HG03439 (cell line): ENCODE measurements at regions not wholly inside any gene's neighbourhood (a gene's known extent, or its start where the extent isn't known, plus 50 kb on each side); places are given as distances from the start of the nearest gene placed in this dataset.
"Not testable (repeated sequence)": the region's sequence is repeated elsewhere in the genome, so short reads cannot be mapped to it uniquely, and the experiment has no call there.

Experiments used
- ATAC-seq: cut with Tn5 transposase; IDR thresholded peaks from one replicate; pipeline ENCODE4 v1.9.1; 2021; ENCODE audit warnings: mild to moderate bottlenecking, moderate library complexity; ENCODE audit not compliant: unreplicated experiment

GRCh38 chr5:34096033-34096432 is 53.0 kb upstream of the C1QTNF3 start:
- not testable (repeated sequence) for ATAC-seq

- not testable (repeated sequence) for ATAC-seq
These were observed 56.9 kb upstream of the C1QTNF3 start for GRCh38 chr5:34099891-34100290.

GRCh38 chr5:34101567-34101966 is 58.6 kb upstream of the C1QTNF3 start:
- not testable (repeated sequence) for ATAC-seq

- not testable (repeated sequence) for ATAC-seq
These were observed 65.9 kb upstream of the C1QTNF3 start for GRCh38 chr5:34108897-34109296.

- ATAC-seq, result not testable (repeated sequence)
These were observed 81.3 kb upstream of the C1QTNF3 start for GRCh38 chr5:34124280-34124679.

GRCh38 chr5:34125354-34125753 is 82.3 kb upstream of the C1QTNF3 start:
- peak; percentile 87 for ATAC-seq

- ATAC-seq, result not testable (repeated sequence)
These were observed 83.7 kb upstream of the C1QTNF3 start for GRCh38 chr5:34126741-34127140.

- not testable (repeated sequence) for ATAC-seq
These were observed 84.8 kb upstream of the C1QTNF3 start for GRCh38 chr5:34127818-34128217.

- ATAC-seq, result not testable (repeated sequence)
These were observed 85.9 kb upstream of the C1QTNF3 start for GRCh38 chr5:34128890-34129289.

GRCh38 chr5:34154988-34155387 is 112.0 kb upstream of the C1QTNF3 start:
- ATAC-seq, result peak; percentile 69

- not testable (repeated sequence) for ATAC-seq
These were observed 113.8 kb upstream of the C1QTNF3 start for GRCh38 chr5:34156703-34157414.

- not testable (repeated sequence) for ATAC-seq
These were observed 117.9 kb upstream of the C1QTNF3 start for GRCh38 chr5:34160904-34161303.

GRCh38 chr5:34171398-34171797 is 128.4 kb upstream of the C1QTNF3 start:
- ATAC-seq, result not testable (repeated sequence)

GRCh38 chr5:34179453-34180190 is 136.6 kb upstream of the C1QTNF3 start:
- ATAC-seq, result not testable (repeated sequence)

GRCh38 chr5:34180225-34180624 is 137.2 kb upstream of the C1QTNF3 start:
- ATAC-seq, result not testable (repeated sequence)

- not testable (repeated sequence) for ATAC-seq
These were observed 138.1 kb upstream of the C1QTNF3 start for GRCh38 chr5:34180940-34181614.

- ATAC-seq, result not testable (repeated sequence)
These were observed 142.0 kb upstream of the C1QTNF3 start for GRCh38 chr5:34185005-34185404.

- not testable (repeated sequence) for ATAC-seq
These were observed 142.6 kb upstream of the C1QTNF3 start for GRCh38 chr5:34185572-34185971.

- not testable (repeated sequence) for ATAC-seq
These were observed 143.1 kb upstream of the C1QTNF3 start for GRCh38 chr5:34186108-34186507.

- ATAC-seq, result not testable (repeated sequence)
These were observed 143.9 kb upstream of the C1QTNF3 start for GRCh38 chr5:34186865-34187264.

- not testable (repeated sequence) for ATAC-seq
These were observed 144.4 kb upstream of the C1QTNF3 start for GRCh38 chr5:34187441-34187840.
